GM18907 (cell line): ENCODE measurements at regions not wholly inside any gene's neighbourhood (a gene's known extent, or its start where the extent isn't known, plus 50 kb on each side); places are given as distances from the start of the nearest gene placed in this dataset.
"Not testable (repeated sequence)": the region's sequence is repeated elsewhere in the genome, so short reads cannot be mapped to it uniquely, and the experiment has no call there.

Experiments
- ATAC-seq: cut with Tn5 transposase; IDR thresholded peaks from one replicate; pipeline ENCODE4 v1.9.1; 2021; ENCODE audit warnings: mild to moderate bottlenecking, moderate library complexity; ENCODE audit not compliant: unreplicated experiment

GRCh38 chr9:87392086-87392485 lies 105.6 kb upstream of the DAPK1 start:
- ATAC-seq = no peak

- ATAC-seq = no peak
Observed at GRCh38 chr9:87393706-87394230, 103.9 kb upstream of the DAPK1 start.

- ATAC-seq = no peak
Observed at GRCh38 chr9:87395804-87396479, 101.7 kb upstream of the DAPK1 start.

- no peak for ATAC-seq
Observed at GRCh38 chr9:87401681-87402080, 96.0 kb upstream of the DAPK1 start.

GRCh38 chr9:87402537-87402936 lies 95.1 kb upstream of the DAPK1 start:
- ATAC-seq = no peak

- no peak for ATAC-seq
Observed at GRCh38 chr9:87405677-87406542, 91.8 kb upstream of the DAPK1 start.

GRCh38 chr9:87406543-87407166 lies 91.0 kb upstream of the DAPK1 start:
- ATAC-seq = no peak

GRCh38 chr9:87410047-87411005 lies 87.3 kb upstream of the DAPK1 start:
- not testable (repeated sequence) for ATAC-seq

GRCh38 chr9:87420884-87421283 lies 76.8 kb upstream of the DAPK1 start:
- ATAC-seq = no peak

- ATAC-seq = no peak
Observed at GRCh38 chr9:87421734-87422133, 75.9 kb upstream of the DAPK1 start.

- no peak for ATAC-seq
Observed at GRCh38 chr9:87422999-87423398, 74.7 kb upstream of the DAPK1 start.

- not testable (repeated sequence) for ATAC-seq
Observed at GRCh38 chr9:87423885-87424284, 73.8 kb upstream of the DAPK1 start.

GRCh38 chr9:87425202-87425601 lies 72.5 kb upstream of the DAPK1 start:
- no peak for ATAC-seq

GRCh38 chr9:87427851-87428506 lies 69.7 kb upstream of the DAPK1 start:
- ATAC-seq = no peak

GRCh38 chr9:87428659-87429058 lies 69.0 kb upstream of the DAPK1 start:
- ATAC-seq = no peak

GRCh38 chr9:87431837-87432236 lies 65.8 kb upstream of the DAPK1 start:
- ATAC-seq = no peak

- ATAC-seq = no peak
Observed at GRCh38 chr9:87433853-87434252, 63.8 kb upstream of the DAPK1 start.

GRCh38 chr9:87434366-87434765 lies 63.3 kb upstream of the DAPK1 start:
- no peak for ATAC-seq

- ATAC-seq = no peak
Observed at GRCh38 chr9:87435189-87435880, 62.3 kb upstream of the DAPK1 start.
